ENCODE measurements at regions not wholly inside any gene's neighbourhood (a gene's known extent, or its start where the extent isn't known, plus 50 kb on each side); places are given as distances from the start of the nearest gene placed in this dataset.

- Histone ChIP-seq H3K4me3 (ENCODE audit: insufficient read depth in 1 of 2, low read depth in 1 of 2, low read length in 2 of 2) (no peak overlapping the region), H3K14ac (ENCODE audit: low read length in 2 of 2) (no peak overlapping the region), H3K9ac (ENCODE audit: low read length) (no peak overlapping the region), H2AFZ (ENCODE audit: low read depth, low read length) (no peak overlapping the region), H2BK15ac (ENCODE audit: low read depth, poor library complexity, severe bottlenecking) (no peak overlapping the region), H3K36me3 (ENCODE audit: control insufficient read depth in 1 of 2, insufficient read depth in 2 of 2, low read depth in 1 of 2, low read length in 2 of 2) (no peaks in the 10 kb centered on the region), H4K8ac (ENCODE audit: low read length) (no peak overlapping the region), H3K4me1 (ENCODE audit: control insufficient read depth, insufficient read depth, low read depth, low read length) (no peaks in the 10 kb centered on the region), H3K27ac (ENCODE audit: low read length, poor library complexity, severe bottlenecking) (no peak overlapping the region), H2BK120ac (ENCODE audit: low read depth, low read length) (no peak overlapping the region), H3K79me1 (replicated peaks; ENCODE audit: low read length, poor library complexity, severe bottlenecking) (no peaks in the 10 kb centered on the region), H3K9me3 (ENCODE audit: control insufficient read depth, low read length) (no peaks in the 10 kb centered on the region), H4K91ac (ENCODE audit: low read length) (no peak overlapping the region), H3K4ac (ENCODE audit: low read depth in 1 of 2, low read length in 2 of 2) (no peak overlapping the region), H3K27me3 (ENCODE audit: control insufficient read depth in 1 of 2, insufficient read depth in 1 of 2, low read length in 2 of 2) (no peaks in the 10 kb centered on the region), H3K18ac (ENCODE audit: low read depth in 1 of 2, low read length in 2 of 2) (no peak overlapping the region), H3K4me2 (ENCODE audit: low read length, poor library complexity, severe bottlenecking) (no peak overlapping the region), H3K23ac (ENCODE audit: low read length in 2 of 2) (no peak overlapping the region), H2BK12ac (ENCODE audit: low read length in 2 of 2) (no peak overlapping the region), H2AK5ac (ENCODE audit: low read length, severe bottlenecking) (no peak overlapping the region), H2BK5ac (ENCODE audit: low read depth, low read length, poor library complexity, severe bottlenecking) (no peak overlapping the region)
- no CpG with 5 or more reads among the region's 2 CpGs for WGBS
- no peak for DNase-seq
Measured at GRCh38 chr10:43012578-43012977, 64.3 kb upstream of the RET start.

DNA sequence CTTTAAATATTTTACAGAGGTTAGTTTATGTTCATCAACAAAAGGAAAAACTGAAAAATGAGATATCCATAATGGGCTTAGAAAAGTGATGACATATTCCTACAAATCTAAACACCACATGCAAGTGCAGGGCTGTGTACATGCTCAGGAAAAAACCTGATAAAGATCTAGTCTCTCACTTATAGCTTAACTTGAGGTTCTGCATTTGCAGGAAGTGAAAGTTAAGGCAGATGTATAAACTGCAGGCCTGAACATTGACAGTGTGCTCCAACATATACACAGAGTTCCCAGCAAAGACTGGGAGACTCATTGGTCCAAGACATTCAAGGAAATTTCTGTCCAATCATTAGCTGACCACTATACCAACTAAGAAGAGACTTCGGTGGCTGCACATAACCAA lies 63.8 kb upstream of the RET start:
- H4K8ac ChIP-seq (ENCODE audit: low read length): no peak overlapping the region
- no peak overlapping the region for H3K9ac ChIP-seq (ENCODE audit: low read length)
- no peak overlapping the region for H3K18ac ChIP-seq (ENCODE audit: low read depth in 1 of 2, low read length in 2 of 2)
- no peaks in the 10 kb centered on the region for H3K4me1 ChIP-seq (ENCODE audit: control insufficient read depth, insufficient read depth, low read depth, low read length)
- H3K4ac ChIP-seq (ENCODE audit: low read depth in 1 of 2, low read length in 2 of 2): no peak overlapping the region
- no peak overlapping the region for H3K27ac ChIP-seq (ENCODE audit: low read length, poor library complexity, severe bottlenecking)
- H3K79me1 ChIP-seq (replicated peaks; ENCODE audit: low read length, poor library complexity, severe bottlenecking): no peaks in the 10 kb centered on the region
- WGBS: 83% methylated on average over 1 of the region's 1 CpG
- H3K4me2 ChIP-seq (ENCODE audit: low read length, poor library complexity, severe bottlenecking): no peak overlapping the region
- H2AK5ac ChIP-seq (ENCODE audit: low read length, severe bottlenecking): no peak overlapping the region
- no peaks in the 10 kb centered on the region for H3K9me3 ChIP-seq (ENCODE audit: control insufficient read depth, low read length)
- H3K23ac ChIP-seq (ENCODE audit: low read length in 2 of 2): no peak overlapping the region
- no peak overlapping the region for H4K91ac ChIP-seq (ENCODE audit: low read length)
- no peaks in the 10 kb centered on the region for H3K27me3 ChIP-seq (ENCODE audit: control insufficient read depth in 1 of 2, insufficient read depth in 1 of 2, low read length in 2 of 2)
- no peak overlapping the region for H2BK120ac ChIP-seq (ENCODE audit: low read depth, low read length)
- no peaks in the 10 kb centered on the region for H3K36me3 ChIP-seq (ENCODE audit: control insufficient read depth in 1 of 2, insufficient read depth in 2 of 2, low read depth in 1 of 2, low read length in 2 of 2)
- H2BK5ac ChIP-seq (ENCODE audit: low read depth, low read length, poor library complexity, severe bottlenecking): no peak overlapping the region
- no peak overlapping the region for H2BK12ac ChIP-seq (ENCODE audit: low read length in 2 of 2)
- no peak overlapping the region for H2BK15ac ChIP-seq (ENCODE audit: low read depth, poor library complexity, severe bottlenecking)
- no peak overlapping the region for H2AFZ ChIP-seq (ENCODE audit: low read depth, low read length)
- no peak for DNase-seq
- no peak overlapping the region for H3K14ac ChIP-seq (ENCODE audit: low read length in 2 of 2)
- no peak overlapping the region for H3K4me3 ChIP-seq (ENCODE audit: insufficient read depth in 1 of 2, low read depth in 1 of 2, low read length in 2 of 2)

GRCh38 chr10:43024524-43024923 lies 52.3 kb upstream of the RET start:
- H3K4me2 ChIP-seq (ENCODE audit: low read length, poor library complexity, severe bottlenecking): no peak overlapping the region
- H2AK5ac ChIP-seq (ENCODE audit: low read length, severe bottlenecking): no peak overlapping the region
- no peak overlapping the region for H3K4me3 ChIP-seq (ENCODE audit: insufficient read depth in 1 of 2, low read depth in 1 of 2, low read length in 2 of 2)
- peaks cover 27 to 43% of the 10 kb centered on the region in 2 experiments for H3K27me3 ChIP-seq (ENCODE audit: control insufficient read depth in 1 of 2, insufficient read depth in 1 of 2, low read length in 2 of 2)
- no peaks in the 10 kb centered on the region for H3K9me3 ChIP-seq (ENCODE audit: control insufficient read depth, low read length)
- no peak overlapping the region for H2BK5ac ChIP-seq (ENCODE audit: low read depth, low read length, poor library complexity, severe bottlenecking)
- H3K18ac ChIP-seq (ENCODE audit: low read depth in 1 of 2, low read length in 2 of 2): no peak overlapping the region
- no peak for DNase-seq
- no peak overlapping the region for H3K23ac ChIP-seq (ENCODE audit: low read length in 2 of 2)
- H4K8ac ChIP-seq (ENCODE audit: low read length): no peak overlapping the region
- peaks cover 10% of the 10 kb centered on the region for H3K4me1 ChIP-seq (ENCODE audit: control insufficient read depth, insufficient read depth, low read depth, low read length)
- H2BK15ac ChIP-seq (ENCODE audit: low read depth, poor library complexity, severe bottlenecking): no peak overlapping the region
- H3K4ac ChIP-seq (ENCODE audit: low read depth in 1 of 2, low read length in 2 of 2): no peak overlapping the region
- H3K36me3 ChIP-seq (ENCODE audit: control insufficient read depth in 1 of 2, insufficient read depth in 2 of 2, low read depth in 1 of 2, low read length in 2 of 2): no peaks in the 10 kb centered on the region
- no peaks in the 10 kb centered on the region for H3K79me1 ChIP-seq (replicated peaks; ENCODE audit: low read length, poor library complexity, severe bottlenecking)
- H4K91ac ChIP-seq (ENCODE audit: low read length): no peak overlapping the region
- H2AFZ ChIP-seq (ENCODE audit: low read depth, low read length): no peak overlapping the region
- no peak overlapping the region for H3K27ac ChIP-seq (ENCODE audit: low read length, poor library complexity, severe bottlenecking)
- H2BK120ac ChIP-seq (ENCODE audit: low read depth, low read length): no peak overlapping the region
- no peak overlapping the region for H3K9ac ChIP-seq (ENCODE audit: low read length)
- H2BK12ac ChIP-seq (ENCODE audit: low read length in 2 of 2): no peak overlapping the region
- no peak overlapping the region for H3K14ac ChIP-seq (ENCODE audit: low read length in 2 of 2)
- 79% methylated on average over 3 of the region's 3 CpGs for WGBS

DNA sequence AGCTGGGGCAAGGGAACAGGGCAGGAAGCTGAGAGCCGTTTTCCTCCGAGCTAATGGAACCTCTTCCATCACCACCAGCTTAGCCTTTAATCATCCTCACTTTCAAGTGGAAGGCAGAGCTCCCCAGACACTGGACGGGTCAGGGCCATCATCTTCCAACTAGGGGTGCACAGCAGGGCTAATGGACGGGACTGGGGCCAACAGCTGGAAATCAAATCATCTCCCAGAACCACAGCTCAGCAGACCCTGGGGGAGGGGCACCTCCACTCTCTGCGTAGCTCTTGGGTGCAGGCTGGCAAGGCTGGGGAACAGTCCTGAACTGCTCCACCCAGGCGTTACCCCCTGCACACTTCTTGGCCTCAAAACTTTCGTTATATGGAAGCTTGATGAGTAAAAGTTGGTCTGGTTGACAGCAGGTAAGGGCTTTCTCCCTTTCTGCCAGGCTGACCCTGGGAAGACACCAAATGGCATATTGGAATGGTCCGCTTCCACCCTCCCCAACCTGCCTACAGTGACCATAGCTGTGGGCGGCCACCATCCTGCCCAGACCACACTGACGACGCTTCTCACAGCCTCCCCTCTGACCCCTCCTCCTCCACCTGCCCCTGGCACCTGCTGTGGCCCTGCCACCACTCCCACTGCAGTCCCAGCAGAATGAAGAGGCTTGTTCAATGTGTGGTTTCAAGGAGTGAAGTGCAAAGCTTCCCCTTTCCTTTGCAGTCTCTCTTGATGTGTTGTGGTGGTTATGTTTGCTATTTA lies 51.7 kb upstream of the RET start:
- H3K27ac ChIP-seq (ENCODE audit: low read length, poor library complexity, severe bottlenecking): no peak overlapping the region
- H3K4me1 ChIP-seq (ENCODE audit: control insufficient read depth, insufficient read depth, low read depth, low read length): peaks cover 10% of the 10 kb centered on the region
- H3K14ac ChIP-seq (ENCODE audit: low read length in 2 of 2): no peak overlapping the region
- H4K8ac ChIP-seq (ENCODE audit: low read length): no peak overlapping the region
- 78% methylated on average over 9 of the region's 11 CpGs for WGBS
- H4K91ac ChIP-seq (ENCODE audit: low read length): no peak overlapping the region
- H3K18ac ChIP-seq (ENCODE audit: low read depth in 1 of 2, low read length in 2 of 2): no peak overlapping the region
- no peak overlapping the region for H3K23ac ChIP-seq (ENCODE audit: low read length in 2 of 2)
- no peak overlapping the region for H2BK5ac ChIP-seq (ENCODE audit: low read depth, low read length, poor library complexity, severe bottlenecking)
- H3K4ac ChIP-seq (ENCODE audit: low read depth in 1 of 2, low read length in 2 of 2): no peak overlapping the region
- peaks cover 28 to 43% of the 10 kb centered on the region in 2 experiments for H3K27me3 ChIP-seq (ENCODE audit: control insufficient read depth in 1 of 2, insufficient read depth in 1 of 2, low read length in 2 of 2)
- H2BK12ac ChIP-seq (ENCODE audit: low read length in 2 of 2): no peak overlapping the region
- no peak for DNase-seq
- no peak overlapping the region for H2BK120ac ChIP-seq (ENCODE audit: low read depth, low read length)
- H2AFZ ChIP-seq (ENCODE audit: low read depth, low read length): no peak overlapping the region
- no peak overlapping the region for H3K4me2 ChIP-seq (ENCODE audit: low read length, poor library complexity, severe bottlenecking)
- no peak overlapping the region for H2AK5ac ChIP-seq (ENCODE audit: low read length, severe bottlenecking)
- no peaks in the 10 kb centered on the region for H3K79me1 ChIP-seq (replicated peaks; ENCODE audit: low read length, poor library complexity, severe bottlenecking)
- H2BK15ac ChIP-seq (ENCODE audit: low read depth, poor library complexity, severe bottlenecking): no peak overlapping the region
- no peaks in the 10 kb centered on the region for H3K36me3 ChIP-seq (ENCODE audit: control insufficient read depth in 1 of 2, insufficient read depth in 2 of 2, low read depth in 1 of 2, low read length in 2 of 2)
- H3K9me3 ChIP-seq (ENCODE audit: control insufficient read depth, low read length): no peaks in the 10 kb centered on the region
- no peak overlapping the region for H3K9ac ChIP-seq (ENCODE audit: low read length)
- no peak overlapping the region for H3K4me3 ChIP-seq (ENCODE audit: insufficient read depth in 1 of 2, low read depth in 1 of 2, low read length in 2 of 2)

All from mesenchymal stem cell (in vitro differentiated cells and primary cell).